ENCODE measurements at regions not wholly inside any gene's neighbourhood (a gene's known extent, or its start where the extent isn't known, plus 50 kb on each side); places are given as distances from the start of the nearest gene placed in this dataset.
"Not testable (repeated sequence)": the region's sequence is repeated elsewhere in the genome, so short reads cannot be mapped to it uniquely, and the experiment has no call there.

- DNase-seq, result no peak
Observed at GRCh38 chr3:27629366-27629765, 92.8 kb downstream of the EOMES start.

GRCh38 chr3:27628026-27628750 lies 93.9 kb downstream of the EOMES start:
- no peak for DNase-seq

DNA sequence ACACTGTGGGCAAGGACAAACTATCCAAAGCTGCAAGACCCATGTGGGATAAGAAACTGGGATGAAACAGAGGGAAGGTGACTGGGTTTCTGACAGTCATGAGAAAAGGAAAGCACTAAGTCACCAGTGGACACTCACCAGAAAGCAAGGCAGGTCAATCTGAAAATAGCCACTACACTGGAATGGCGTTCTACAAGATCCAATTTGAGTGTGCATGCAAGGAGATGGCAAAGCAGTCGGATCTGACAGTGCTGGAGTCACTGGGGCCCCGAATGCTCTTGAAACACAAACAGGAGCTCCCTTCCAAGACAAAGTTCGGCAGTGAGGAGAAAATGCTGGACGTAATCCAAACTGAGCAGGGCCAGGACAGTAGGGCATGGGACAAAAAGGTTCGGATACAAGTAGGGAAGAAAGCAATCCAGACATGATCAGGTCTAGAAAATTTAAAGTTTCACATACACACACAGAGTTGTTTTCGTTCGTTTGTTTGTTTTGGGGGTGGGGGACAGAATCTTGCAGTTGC lies 95.5 kb downstream of the EOMES start:
- no peak for DNase-seq

GRCh38 chr3:27625864-27626263 lies 96.3 kb downstream of the EOMES start:
- no peak for DNase-seq

GRCh38 chr3:27623085-27623753 lies 98.9 kb downstream of the EOMES start:
- no peak for DNase-seq

DNA sequence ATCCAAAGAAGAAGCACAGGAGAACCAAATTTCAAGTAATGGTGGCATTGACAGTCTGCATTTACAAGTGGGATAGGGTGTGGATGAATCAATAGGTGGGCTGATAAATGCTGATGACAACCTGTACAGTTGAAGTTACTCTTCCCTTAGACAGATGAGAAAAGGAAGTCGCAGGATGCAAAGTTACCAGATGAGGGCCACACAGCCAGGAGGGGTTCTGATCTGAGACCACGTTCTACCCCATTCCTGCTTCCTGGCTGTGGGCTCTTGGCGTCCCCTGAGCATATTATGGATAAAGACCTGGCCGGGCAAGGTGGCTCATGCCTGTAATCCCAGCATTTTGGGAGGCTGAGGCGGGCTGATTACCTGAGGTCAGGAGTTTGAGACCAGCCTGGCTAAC lies 104.6 kb downstream of the EOMES start:
- DNase-seq, result no peak

DNA sequence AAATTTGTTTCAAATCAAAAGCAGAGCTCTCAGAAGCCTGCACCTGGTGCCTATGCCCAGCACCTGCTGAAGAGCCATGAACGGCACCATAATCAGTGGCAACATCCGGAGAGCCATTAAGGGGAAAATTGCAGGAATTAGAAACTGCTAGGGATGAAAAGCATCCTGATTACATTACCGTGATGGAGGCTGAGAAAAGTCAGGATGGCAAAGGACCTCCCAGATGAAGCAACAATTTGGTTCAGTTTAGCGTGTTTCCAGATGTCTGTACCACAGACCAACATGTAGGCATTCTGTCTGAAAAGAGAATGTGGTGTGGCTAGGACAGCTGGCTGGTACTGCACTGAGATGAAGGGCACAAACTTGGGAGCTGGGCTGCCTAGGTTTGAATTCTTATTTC lies 106.1 kb downstream of the EOMES start:
- no peak for DNase-seq

GRCh38 chr3:27615555-27615954 lies 106.6 kb downstream of the EOMES start:
- DNase-seq, result no peak

DNA sequence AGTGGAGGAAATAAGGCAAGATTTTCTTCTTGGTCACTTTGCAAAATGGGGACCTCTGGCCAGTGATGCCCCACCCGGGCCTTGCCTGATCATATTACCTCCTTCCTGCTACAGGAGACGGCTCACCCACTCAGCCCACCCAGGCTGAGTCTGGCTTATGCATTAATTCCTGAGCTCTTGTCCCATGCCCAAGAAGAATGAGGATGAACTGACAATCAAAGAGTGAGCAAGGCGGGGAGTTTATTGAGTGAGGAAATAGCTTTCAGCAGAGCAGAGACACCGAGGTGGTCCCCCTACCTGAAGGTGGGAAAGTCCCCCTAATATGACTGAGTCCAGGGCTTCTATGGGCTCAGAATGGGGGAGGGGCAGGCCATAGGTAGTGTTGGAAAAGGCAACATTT lies 107.5 kb downstream of the EOMES start:
- DNase-seq, result no peak

DNA sequence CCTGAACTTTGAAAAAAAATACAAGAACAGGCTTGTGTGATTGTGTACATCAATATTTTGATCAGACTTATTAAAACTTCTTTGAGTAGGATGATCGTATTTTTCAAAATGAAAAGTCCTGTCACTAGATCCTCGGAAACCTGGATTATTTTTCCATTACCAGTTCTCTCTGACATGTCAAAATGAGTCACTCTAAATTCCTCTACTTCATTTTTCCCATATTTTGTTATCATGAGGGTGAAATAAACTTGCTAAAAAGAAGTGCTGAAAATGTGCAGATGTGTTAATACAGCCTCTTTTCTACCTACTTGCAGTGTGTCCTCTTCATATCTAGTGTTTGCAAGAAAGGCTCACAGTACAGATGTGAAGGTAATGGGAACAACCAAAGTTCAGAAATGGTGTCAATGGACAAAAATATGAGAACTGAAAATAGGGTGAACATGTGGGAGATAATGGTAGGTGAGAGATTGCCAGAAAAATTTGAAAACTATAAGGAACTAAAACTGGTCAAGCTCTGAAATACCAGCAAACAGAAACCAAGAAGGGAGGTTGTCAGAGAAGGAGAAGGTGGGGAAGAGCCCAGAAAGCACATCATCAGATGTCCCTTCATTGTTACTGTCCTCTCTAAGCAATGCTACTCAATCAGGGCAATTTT lies 108.2 kb downstream of the EOMES start:
- DNase-seq, result no peak

DNA sequence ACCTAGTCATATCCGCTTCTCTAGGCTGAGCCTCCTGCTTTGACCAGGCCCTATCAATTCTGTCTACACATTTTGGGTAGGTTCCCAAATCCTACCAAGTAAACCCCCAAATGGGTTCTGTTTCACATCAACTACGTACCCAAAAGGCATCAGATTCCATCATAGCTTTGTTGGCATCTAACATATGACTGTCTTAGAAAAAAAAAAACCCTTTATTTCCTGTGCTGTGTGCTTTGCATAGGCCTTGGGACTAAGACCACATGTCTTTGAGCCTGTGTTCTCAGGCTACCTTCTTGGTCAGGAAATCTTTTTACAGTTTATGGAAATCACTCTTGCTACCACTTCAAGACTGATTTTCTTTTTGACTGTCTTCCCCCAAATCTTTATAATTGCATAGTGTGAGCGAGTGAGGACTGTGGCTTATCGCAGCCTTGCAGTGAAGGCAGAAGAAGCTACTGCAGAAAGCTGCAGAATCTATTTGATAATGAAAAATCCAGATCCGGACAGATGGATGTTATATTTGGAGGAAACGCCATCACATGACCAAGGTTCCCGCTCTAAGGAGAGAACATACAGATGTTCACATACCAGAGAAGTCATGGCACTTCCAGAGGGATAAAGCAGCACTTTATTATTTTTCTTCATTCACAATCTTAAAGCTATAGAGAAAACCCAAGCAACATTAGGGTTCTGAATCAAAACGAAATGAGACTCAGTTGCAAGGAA lies 111.2 kb downstream of the EOMES start:
- DNase-seq, result no peak

GRCh38 chr3:27607370-27607769 lies 114.8 kb downstream of the EOMES start:
- DNase-seq, result no peak

DNA sequence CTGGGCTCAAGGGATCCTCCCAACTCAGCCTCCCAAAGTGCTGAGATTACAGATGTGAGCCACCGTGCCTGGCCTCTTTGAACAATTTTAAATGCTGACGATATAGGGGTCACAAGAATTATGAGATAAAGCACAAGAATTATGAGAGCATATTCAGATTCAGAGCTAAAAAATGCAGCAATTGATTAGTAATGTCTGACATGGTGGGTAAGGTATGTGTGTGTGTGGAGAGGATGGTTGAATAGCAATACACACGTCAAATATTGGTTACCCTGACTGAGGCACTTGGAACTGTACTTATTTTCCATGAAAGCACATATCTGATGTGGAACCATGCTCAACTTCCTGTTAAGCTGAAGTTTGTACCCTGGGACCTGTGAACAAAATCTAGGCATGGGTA lies 115.6 kb downstream of the EOMES start:
- no peak for DNase-seq

GRCh38 chr3:27601311-27601710 lies 117.1 kb upstream of the SLC4A7 start:
- DNase-seq, result not testable (repeated sequence)

GRCh38 chr3:27599741-27600140 lies 115.6 kb upstream of the SLC4A7 start:
- not testable (repeated sequence) for DNase-seq

DNA sequence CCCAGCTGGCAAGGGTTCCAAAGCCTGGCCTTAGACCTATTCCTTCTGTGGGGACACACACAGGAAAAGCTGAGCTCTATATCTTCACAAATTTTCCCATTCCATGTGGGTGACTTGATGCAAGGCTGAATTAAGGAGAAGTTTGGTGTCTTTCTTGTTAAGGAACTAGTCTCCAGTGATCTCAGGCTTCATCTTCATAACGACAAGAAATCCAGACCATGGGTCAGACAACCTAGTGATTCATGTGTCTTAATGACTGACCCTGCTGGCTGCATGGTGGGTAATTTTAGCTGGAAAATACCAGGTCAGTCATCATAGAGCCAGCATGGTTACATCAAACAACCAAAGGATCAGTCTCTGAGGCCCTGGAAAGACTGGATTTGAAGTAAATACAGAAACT lies 112.7 kb upstream of the SLC4A7 start:
- no peak for DNase-seq

DNA sequence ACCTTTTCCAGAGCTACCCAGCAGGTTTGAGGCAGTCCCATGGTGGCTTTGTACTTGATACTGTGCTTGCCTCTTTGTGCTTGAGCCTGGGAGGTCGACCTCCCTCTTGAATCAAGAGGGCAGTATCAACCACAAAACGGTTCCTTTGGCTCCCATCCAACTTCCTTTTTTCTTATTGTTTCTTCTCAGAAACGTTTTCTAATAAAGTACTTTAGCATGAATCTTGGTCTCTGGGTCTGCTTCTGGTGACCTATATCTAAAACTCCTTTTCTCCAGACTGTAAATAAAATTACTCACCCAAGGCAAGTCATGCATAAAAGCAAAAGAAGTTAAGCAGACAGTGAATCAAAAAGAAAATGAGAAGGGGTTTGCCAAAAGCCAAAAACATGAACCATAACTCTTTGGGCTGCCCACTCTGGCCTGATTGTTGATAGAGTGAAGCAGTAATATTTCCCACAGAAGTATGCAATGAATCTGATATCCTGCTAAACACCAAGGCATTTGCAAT lies 112.2 kb upstream of the SLC4A7 start:
- no peak for DNase-seq

- DNase-seq, result no peak
Observed at GRCh38 chr3:27594096-27594690, 110.0 kb upstream of the SLC4A7 start.

- DNase-seq, result no peak
Observed at GRCh38 chr3:27593173-27593572, 109.0 kb upstream of the SLC4A7 start.

GRCh38 chr3:27591312-27592210 lies 107.4 kb upstream of the SLC4A7 start:
- no peak for DNase-seq

Measured in midbrain (tissue), 1 donor.